Psoas muscle (tissue), 7 donors: ENCODE measurements at regions not wholly inside any gene's neighbourhood (a gene's known extent, or its start where the extent isn't known, plus 50 kb on each side); places are given as distances from the start of the nearest gene placed in this dataset.

Experiments used
- ATAC-seq, 4 donors: fragments of 200-7000 bp; cut with Tn5 transposase; one replicate each; pipeline ENCODE4 v1.9.1; 2020; ENCODE audit warnings: moderate library complexity in 3 of 4, mild to moderate bottlenecking in 2 of 4
- DNase-seq, 2 donors: peaks; one replicate each; pipeline ENCODE4 v3.0.0-alpha.2; 2020
- H3K27ac ChIP-seq: fragments of 200-600 bp; one replicate; pipeline ENCODE4 v1.8.0; 2022
- H3K27me3 ChIP-seq, 3 donors: fragments of 200-600 bp in 1 of 3; one replicate each; pipeline versions ENCODE4 v1.6.1 to v1.8.0; 2013 to 2022; ENCODE audit warnings: low read length in 2 of 3, mild to moderate bottlenecking in 2 of 3, moderate library complexity in 1 of 3; ENCODE audit not compliant: insufficient read depth in 3 of 3
- H3K36me3 ChIP-seq, 2 donors: fragments of 200-600 bp in 1 of 2; one replicate each; pipeline versions ENCODE4 v1.6.1 to v1.8.0; 2013 to 2022; ENCODE audit warnings: low read depth in 1 of 2, mild to moderate bottlenecking in 1 of 2, moderate library complexity in 1 of 2; ENCODE audit not compliant: insufficient read depth in 1 of 2
- H3K4me1 ChIP-seq: fragments of 200-600 bp; one replicate; pipeline ENCODE4 v1.8.0; 2022
- H3K4me3 ChIP-seq: fragments of 200-600 bp; one replicate; pipeline ENCODE4 v1.8.0; 2022; ENCODE audit warnings: mild to moderate bottlenecking
- H3K9me3 ChIP-seq: fragments of 200-600 bp; one replicate; pipeline ENCODE4 v1.8.0; 2022
- WGBS, 3 donors: extraction: QIAGEN DNeasy Blood & Tissue Kit; methylation state at CpG; one replicate each; pipeline versions ENCODE4 v1.1.6 to v1.1.7; 2013; 5-methylcytosine and 5-hydroxymethylcytosine counted together
- intact Hi-C, 2 donors: fragments of 100-400 bp; cut with DNase I; formaldehyde crosslinking; loops; one replicate each; pipeline versions ENCODE4 v1.11.0 to v1.14.2; 2022
- TF ChIP-seq, protein P1 (sequence below): fragments of 200-600 bp; IDR thresholded peaks from one replicate; pipeline ENCODE4 v1.8.0; 2022; ENCODE audit warnings: antibody characterized with exemption
- donor health status: healthy with polysubstance abuse.
- donor health status: DM: no; HTN: no; CAD: no; lungs with moderate emphysema.
- donor health status: Bipolar disorder and iron deficiency.
- donor health status: healthy.
- donor health status: DM: yes; HTN: yes; CAD: no.
- donor health status: DM: no; HTN: no; CAD: no.
- donor health status: DM: yes; HTN: yes; CAD: no.

DNA sequence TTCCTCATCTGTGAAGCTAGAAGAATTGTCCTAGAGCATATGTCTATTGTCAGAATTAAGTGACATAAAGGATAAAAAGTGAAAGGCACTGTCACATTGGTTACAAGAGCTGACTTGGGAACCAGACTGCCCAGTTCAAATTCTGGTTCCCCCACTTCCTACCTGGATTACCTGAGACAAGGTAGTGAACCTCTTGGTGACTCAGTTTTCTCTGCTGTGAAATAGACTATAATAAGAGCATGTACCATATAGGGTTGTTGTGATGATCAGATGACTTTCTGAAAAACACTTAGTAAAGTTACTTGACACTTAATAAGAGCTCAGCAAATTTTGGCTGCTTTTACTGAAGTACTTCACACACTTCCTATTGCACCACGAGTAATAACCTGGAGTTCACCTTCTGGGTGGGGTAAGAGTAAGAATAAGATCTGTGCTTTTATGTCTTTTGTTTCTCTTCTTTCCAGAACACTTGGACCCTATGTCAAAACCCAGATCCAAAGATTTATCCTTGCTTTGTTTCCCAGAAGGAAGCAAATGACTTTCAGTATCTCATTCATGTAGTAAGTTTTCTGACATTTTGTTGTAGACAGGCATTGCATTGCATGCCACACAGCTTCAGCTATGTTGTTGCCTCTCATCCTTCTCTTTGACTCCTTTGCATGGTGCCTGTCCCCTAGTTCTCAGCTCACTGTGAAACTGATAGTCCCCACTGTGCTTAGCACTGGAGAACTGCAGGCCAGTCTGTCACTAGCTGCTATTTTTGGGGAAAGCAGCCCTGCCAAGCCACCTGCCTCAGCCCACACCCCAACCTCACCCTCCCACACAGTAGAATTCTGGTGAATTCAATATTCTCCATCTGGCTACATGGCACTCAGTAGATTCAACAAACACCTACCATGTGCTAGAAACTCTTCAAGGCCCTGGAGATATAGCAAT lies 121.8 kb upstream of the POU2AF2 start:
- H3K4me1 ChIP-seq = peaks cover 8% of the 10 kb centered on the region
- no peak for ATAC-seq
- no peaks in the 10 kb centered on the region for H3K27me3 ChIP-seq
- DNase-seq = no peak
- TF ChIP-seq, protein P1, sequence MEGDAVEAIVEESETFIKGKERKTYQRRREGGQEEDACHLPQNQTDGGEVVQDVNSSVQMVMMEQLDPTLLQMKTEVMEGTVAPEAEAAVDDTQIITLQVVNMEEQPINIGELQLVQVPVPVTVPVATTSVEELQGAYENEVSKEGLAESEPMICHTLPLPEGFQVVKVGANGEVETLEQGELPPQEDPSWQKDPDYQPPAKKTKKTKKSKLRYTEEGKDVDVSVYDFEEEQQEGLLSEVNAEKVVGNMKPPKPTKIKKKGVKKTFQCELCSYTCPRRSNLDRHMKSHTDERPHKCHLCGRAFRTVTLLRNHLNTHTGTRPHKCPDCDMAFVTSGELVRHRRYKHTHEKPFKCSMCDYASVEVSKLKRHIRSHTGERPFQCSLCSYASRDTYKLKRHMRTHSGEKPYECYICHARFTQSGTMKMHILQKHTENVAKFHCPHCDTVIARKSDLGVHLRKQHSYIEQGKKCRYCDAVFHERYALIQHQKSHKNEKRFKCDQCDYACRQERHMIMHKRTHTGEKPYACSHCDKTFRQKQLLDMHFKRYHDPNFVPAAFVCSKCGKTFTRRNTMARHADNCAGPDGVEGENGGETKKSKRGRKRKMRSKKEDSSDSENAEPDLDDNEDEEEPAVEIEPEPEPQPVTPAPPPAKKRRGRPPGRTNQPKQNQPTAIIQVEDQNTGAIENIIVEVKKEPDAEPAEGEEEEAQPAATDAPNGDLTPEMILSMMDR = no peak
- no peak overlapping the region for H3K27ac ChIP-seq
- no peaks in the 10 kb centered on the region for H3K9me3 ChIP-seq
- H3K4me3 ChIP-seq = no peak overlapping the region
- 30 to 39% (median 36%) methylated on average over 1 of the region's 1 CpG for WGBS, 3 donors
- no peaks in the 10 kb centered on the region for H3K36me3 ChIP-seq
- intact Hi-C loops = no loop called here

DNA sequence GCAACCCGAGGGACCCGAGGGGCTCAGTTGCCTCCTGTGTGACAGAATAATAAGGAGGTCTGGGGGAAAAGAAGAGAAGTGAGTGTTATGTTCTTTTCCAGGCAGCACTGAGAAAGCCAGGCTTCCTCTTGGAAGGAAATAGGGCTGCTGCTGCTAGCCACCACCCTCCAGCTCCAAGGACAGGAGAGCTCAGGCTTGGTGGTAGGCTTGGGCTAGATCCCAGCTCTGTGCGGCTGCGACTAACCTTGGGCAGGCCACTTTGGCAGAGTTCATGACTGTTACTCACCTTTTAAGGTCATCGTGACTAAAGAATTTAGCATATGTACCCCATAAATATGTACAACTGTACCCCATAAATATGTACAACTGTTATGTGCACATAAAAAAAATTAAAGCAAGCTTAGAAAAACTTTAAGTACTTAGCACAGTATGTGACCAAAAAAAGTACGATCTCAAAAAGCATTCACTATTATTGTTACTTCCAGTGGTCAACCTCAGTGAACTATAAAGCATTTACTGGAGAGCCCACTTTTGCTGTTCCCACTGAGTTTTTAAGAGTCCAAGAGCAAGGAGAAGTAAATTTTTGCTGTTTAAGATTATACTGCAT lies 124.7 kb upstream of the POU2AF2 start:
- 54 to 74% (median 70%) methylated on average over 6 of the region's 6 CpGs for WGBS, 3 donors
- Histone ChIP-seq H3K4me3 (no peak overlapping the region), H3K4me1 (peaks cover 8% of the 10 kb centered on the region), H3K9me3 (no peaks in the 10 kb centered on the region), H3K27me3 (no peaks in the 10 kb centered on the region), H3K36me3 (no peaks in the 10 kb centered on the region), H3K27ac (no peak overlapping the region)
- DNase-seq (no peak), ATAC-seq (no peak)
- intact Hi-C loops = no loop called here
- TF ChIP-seq, protein P1 = no peak

DNA sequence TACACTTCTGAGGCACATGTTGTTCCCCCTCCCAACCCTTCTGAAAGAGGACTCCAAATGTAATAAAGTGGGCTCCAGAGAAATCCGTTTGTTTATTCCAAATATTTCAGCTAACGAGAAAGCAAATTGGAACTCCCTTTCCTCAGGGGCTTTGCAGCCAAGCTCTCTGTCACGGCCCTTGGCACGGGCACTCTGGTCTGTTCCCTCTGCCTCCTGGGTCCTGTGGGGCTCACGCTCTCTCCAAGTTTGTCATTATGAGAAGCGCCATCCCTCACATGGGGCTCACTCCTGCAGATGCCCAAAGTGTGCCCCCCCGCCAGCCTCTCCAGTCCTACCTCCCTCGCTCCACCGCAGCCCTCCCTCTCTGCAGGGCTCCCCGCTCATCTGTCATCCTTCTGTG lies 125.4 kb upstream of the POU2AF2 start:
- 35 to 51% (median 35%) methylated on average over 10 of the region's 10 CpGs for WGBS, 3 donors
- Histone ChIP-seq H3K27ac (no peak overlapping the region), H3K9me3 (no peaks in the 10 kb centered on the region), H3K36me3 (no peaks in the 10 kb centered on the region), H3K4me3 (no peak overlapping the region), H3K27me3 (no peaks in the 10 kb centered on the region), H3K4me1 (peaks cover 8% of the 10 kb centered on the region)
- peak; percentile 18 to 70 for DNase-seq
- TF ChIP-seq, protein P1 = no peak
- intact Hi-C loops = no loop called here
- ATAC-seq = peak in 1 of 4 donors; percentile 29

DNA sequence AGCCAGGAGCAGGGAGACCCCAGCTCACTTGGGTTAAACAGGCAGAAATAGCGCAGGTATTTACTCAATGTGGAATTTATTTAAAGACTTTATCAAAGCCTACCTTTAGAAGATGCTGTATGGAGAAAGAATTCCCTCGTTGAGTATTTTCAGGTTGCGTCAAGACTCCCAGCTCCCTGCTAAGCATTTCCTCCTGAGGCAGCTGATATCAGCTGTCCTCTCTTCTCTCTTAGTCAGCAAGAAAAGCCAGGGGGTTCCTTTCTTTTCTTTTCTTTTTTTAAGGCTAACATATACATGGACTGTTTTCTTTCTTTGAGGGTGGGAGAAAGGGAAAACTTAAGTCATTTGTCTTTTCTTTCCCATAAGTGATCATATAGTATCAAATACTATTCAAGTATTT lies 125.8 kb upstream of the POU2AF2 start:
- Histone ChIP-seq H3K4me3 (no peak overlapping the region), H3K4me1 (peaks cover 8% of the 10 kb centered on the region), H3K27ac (no peak overlapping the region), H3K9me3 (no peaks in the 10 kb centered on the region), H3K27me3 (no peaks in the 10 kb centered on the region), H3K36me3 (no peaks in the 10 kb centered on the region)
- intact Hi-C loops = no loop called here
- TF ChIP-seq, protein P1 = no peak
- DNase-seq (no peak), ATAC-seq (no peak)
- WGBS, 3 donors = 62 to 71% (median 66%) methylated on average over 3 of the region's 3 CpGs
